Esophagus muscularis mucosa (tissue), 3 donors: ENCODE measurements at regions not wholly inside any gene's neighbourhood (a gene's known extent, or its start where the extent isn't known, plus 50 kb on each side); places are given as distances from the start of the nearest gene placed in this dataset.

Experiments
- EP300 ChIP-seq: sonication (generic); formaldehyde crosslinking; IDR thresholded peaks from one replicate; pipeline ENCODE4 v1.6.1; 2017; ENCODE audit warnings: antibody characterized with exemption
- TF ChIP-seq, protein P1 (sequence below), 3 experiments: fragments of 200-600 bp in 2 of 3; fragments of 450-650 bp in 1 of 3; sonication (generic) in 2 of 3; IDR thresholded peaks; one replicate each; pipeline ENCODE4 v1.5.1; 2017 to 2019; ENCODE audit warnings: antibody characterized with exemption in 3 of 3, mild to moderate bottlenecking in 2 of 3, moderate library complexity in 1 of 3

DNA sequence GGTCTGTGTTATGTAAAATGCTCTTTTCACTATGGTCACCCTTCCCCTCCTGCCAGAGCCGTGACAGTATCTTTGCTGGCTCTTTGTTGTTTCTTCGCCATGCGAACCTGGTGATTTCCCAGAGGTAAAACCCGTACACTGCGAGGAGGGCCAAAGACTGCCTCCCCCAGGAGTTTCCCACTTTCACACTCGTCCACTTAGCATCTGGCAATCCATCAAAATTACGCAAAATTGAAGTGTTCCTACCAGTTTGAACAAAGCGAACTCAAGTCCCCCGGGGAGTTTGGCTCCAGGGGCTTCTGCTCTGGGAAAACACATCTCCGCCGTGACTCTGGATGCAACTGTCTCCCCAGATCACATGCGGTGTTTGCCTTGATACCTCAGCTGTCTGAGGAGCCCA is 239.9 kb downstream of the FAM43A start:
- TF ChIP-seq, protein P1, sequence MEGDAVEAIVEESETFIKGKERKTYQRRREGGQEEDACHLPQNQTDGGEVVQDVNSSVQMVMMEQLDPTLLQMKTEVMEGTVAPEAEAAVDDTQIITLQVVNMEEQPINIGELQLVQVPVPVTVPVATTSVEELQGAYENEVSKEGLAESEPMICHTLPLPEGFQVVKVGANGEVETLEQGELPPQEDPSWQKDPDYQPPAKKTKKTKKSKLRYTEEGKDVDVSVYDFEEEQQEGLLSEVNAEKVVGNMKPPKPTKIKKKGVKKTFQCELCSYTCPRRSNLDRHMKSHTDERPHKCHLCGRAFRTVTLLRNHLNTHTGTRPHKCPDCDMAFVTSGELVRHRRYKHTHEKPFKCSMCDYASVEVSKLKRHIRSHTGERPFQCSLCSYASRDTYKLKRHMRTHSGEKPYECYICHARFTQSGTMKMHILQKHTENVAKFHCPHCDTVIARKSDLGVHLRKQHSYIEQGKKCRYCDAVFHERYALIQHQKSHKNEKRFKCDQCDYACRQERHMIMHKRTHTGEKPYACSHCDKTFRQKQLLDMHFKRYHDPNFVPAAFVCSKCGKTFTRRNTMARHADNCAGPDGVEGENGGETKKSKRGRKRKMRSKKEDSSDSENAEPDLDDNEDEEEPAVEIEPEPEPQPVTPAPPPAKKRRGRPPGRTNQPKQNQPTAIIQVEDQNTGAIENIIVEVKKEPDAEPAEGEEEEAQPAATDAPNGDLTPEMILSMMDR (IDR thresholded peaks at IDR 0.05) = no peak
- TF ChIP-seq EP300 = no peak
